HG03342 (cell line): ENCODE measurements at regions not wholly inside any gene's neighbourhood (a gene's known extent, or its start where the extent isn't known, plus 50 kb on each side); places are given as distances from the start of the nearest gene placed in this dataset.

Source experiments
- ATAC-seq: cut with Tn5 transposase; IDR thresholded peaks from one replicate; pipeline ENCODE4 v1.9.1; 2021; ENCODE audit warnings: mild to moderate bottlenecking, moderate library complexity; ENCODE audit not compliant: unreplicated experiment

- no peak for ATAC-seq
Observed at GRCh38 chr12:97316321-97316720, 146.3 kb upstream of the RMST start.

- ATAC-seq = no peak
Observed at GRCh38 chr12:97321621-97322020, 141.0 kb upstream of the RMST start.

DNA sequence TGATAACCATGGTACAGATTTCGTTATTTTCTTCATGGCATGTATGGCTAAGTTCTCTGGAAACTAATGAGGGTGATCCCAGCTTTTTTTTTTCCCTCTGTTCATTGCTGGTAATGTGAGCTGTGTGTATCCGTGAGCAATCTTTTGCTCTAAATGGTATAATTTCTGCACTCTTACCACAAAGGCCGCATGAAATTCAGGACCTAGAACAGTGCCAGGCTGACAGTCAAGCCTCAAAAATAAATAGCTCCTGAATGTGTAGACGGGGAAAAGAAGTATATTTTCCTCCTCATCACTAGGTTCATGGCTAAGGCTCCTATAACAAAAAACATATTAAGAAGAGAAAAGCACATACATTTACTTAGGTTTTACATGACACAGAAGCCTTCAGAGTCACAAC is 140.2 kb upstream of the RMST start:
- no peak for ATAC-seq

DNA sequence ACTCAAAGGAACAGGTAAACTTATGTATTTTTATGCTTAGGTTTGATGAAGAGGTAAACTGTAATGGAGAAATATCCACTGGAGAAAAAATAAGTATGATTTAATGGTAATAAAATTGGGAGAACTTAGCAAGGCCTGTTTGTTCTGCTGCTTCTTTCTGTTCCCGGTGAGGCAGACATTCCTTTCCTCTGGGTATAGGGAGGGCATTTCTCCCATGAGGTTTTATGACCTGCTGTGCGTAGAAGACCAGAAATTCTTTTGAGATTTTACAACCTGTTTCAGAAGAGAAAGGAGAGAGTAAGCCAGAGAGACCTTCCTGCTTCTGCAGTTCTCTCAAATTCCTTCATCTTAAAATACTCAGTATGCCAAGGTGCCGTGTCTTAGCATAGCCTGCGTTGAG is 139.4 kb upstream of the RMST start:
- no peak for ATAC-seq

DNA sequence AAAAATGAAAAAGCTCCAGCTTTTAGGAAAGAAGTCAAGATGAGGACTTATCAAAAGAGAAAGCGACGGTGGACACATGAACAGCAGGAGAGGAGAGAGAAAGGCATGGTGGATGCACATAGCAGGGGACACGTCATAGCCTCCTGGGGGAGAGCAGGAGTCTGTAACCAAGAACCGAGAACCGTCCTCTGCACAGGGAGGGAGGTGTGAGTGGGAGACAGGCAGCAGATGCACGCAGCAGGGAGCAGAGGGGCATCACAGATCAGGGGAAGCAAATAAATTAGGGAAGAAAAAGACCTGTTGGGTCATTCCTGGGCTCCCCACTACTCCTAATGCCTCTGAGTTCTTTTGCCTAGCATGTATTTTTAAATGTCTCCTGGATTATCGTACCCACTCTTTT is 138.1 kb upstream of the RMST start:
- no peak for ATAC-seq

DNA sequence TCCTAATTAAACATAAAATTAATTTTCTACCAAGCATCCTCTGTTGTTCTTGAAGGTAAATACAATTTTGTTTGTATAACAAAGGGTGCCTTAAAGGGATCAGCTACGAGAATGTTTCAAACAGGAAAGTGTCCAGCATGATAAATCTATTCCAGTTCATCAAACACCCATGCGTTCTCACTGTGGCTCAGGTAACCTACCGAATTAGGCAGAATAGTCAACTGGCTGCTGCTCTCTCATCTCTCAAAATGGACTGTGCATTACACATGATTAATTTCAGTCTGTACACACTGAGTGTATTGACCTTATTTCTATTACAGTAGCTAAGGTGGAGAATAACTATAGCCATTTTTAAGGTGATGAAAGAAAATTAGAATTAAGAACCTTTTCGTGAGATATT is 127.5 kb upstream of the RMST start:
- ATAC-seq = no peak

DNA sequence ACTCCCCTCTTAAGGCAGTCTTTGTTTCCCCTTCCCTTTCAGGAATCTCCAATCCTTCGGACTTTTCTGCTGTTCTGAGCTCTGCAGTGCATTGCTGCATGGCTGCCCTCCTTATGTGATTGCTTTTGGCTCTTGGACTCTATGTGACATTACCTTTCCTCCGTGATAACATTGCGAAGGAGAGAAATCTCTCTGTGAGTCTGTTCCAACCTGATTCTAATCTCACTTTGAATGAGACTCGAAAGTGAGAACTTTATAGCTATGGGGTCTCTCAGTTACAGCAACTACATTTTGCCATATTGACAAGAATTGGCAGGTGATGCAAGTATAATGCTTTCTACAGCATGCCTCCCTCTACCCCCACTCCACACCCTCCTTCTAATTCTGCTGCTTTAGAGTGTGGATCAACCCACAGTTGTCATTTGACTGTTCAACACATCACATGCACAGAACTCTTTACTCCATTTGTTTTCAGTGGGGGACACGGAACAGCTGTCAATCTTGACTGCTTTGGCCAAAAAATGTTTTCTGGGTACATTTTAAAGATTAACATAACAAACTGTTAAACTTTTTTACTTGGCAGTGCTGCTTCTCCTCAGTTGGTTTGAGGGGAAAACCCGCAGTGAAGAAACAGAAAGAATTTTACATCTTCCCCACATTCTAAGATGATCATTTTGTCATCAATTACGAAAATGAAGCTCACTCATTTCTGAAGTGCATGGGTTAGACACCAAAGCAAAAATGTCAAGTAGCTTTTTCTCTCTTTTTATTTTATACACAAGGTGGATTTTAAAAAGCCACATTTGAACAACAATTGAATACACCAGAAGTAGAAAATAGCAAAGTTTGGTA is 125.5 kb upstream of the RMST start:
- no peak for ATAC-seq

DNA sequence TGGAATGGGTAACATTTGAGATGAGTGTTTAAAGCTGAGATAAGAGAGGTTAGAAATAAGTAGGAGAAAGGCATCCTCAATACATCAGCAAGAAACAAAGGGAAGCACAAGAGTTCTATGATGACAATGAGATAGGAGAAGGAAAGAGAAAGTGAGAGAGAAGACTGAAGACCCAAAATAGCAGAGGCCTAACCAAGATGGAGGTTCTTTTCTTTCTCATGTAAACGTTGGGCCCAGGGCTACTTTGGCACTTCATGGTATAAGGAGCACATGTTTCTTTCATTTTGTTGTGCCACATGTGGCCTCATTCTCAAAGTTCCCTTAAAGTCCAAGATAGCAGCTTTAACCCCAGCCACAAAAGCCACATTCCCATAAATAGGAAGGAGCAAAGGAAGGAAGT is 120.5 kb upstream of the RMST start:
- ATAC-seq = no peak

GRCh38 chr12:97347956-97348355 is 114.6 kb upstream of the RMST start:
- no peak for ATAC-seq

GRCh38 chr12:97358361-97358760 is 104.2 kb upstream of the RMST start:
- ATAC-seq = no peak

DNA sequence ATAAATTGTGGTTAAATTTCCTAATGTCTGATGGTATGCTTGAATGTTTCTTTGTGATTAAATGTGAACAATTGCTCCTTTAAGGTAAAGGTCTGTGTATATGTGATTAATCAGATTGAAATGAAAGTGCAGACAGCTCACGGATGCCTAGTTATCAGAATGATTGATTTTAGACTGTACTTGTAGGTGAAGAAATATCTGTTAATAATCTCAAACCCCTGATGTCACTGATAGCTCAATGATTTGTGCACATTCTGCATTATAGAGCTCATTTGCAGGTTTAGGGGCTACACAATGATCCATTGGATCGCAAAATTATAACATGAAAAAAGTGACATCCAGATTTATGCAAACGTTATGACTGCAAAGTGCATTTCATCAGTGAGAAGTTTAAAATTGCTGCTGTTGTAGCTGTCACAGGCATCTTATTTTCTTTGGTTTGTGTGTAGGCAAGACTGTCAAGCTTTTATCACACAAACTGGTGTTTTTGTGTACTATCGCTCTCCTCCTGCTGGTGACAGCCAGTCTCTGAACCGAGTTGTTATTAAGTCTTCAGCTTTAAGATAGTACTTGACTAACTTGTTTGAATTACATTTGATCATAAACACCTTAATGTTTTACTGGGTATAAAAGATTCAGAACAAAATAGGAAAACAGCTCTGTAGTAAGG is 103.4 kb upstream of the RMST start:
- no peak for ATAC-seq

GRCh38 chr12:97363693-97364092 is 98.9 kb upstream of the RMST start:
- ATAC-seq = no peak

DNA sequence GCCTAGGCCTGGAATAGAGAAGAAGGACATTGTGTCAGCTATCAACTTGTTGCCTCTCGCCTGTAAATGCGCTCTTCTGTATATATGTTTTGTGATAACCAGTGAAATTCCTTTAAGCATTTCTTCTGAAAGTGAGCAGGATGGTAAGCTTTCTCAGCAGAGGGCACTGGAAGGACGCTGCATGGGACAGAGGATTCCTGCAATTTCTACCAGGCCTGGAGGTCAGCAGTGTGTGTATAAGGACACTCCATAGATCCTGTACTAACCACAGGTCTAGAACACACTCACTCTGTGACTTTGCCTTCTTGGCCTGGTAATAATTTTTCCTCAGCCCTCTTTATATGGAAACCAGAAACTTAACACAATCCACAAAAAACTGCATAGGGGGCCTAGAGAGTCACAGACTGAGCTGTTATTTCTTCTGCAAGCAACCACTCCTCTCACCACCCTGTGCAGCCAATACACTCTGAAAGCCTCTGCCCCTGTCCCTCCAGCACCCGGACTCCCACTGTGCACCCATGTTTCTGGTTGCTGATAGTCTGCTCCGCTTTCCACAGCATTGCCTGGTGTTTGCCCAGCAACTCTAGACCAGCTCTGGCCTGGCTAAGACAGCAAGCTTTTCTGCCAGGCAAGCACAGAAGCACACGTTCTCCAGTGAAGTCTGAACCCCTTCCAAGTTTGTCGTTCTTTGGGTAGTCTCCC is 94.0 kb upstream of the RMST start:
- no peak for ATAC-seq

DNA sequence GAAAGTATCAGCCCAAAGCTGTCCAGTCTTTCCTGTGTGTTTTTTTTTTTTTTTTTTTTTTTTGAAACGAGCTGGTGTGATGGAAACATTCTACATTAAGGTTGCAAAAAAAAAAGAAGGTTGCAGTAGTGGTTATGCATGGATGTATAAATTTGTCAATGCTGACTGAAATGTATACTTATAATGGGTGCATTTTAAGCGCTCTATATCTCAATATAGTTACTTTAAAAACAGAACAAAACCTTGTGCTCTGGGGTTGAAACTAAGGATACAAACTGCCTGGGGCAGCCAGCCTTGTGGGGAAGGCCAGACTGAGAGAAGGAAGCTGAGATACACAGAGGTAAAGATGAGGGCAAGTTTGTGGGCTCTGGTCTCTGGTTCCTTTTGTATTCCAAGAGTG is 87.3 kb upstream of the RMST start:
- ATAC-seq = no peak

DNA sequence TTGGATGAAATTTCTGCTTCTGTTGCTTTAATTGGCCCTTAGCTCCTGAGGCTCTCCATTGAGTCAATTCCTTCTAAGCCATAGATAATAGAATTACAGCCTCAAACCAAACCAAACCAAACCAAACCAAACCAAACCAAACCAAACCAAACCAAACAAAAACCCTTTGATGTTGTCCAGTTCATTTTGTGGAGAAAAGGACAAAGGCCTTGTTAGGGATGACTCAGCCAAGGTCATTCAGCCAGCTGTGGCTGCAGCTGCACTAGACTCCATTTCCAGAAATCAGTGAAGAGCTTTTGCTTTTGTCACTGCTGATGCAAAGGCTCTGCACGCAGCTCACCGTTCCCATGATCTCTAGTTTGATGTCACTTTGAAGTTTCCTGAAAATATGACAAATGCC is 82.2 kb upstream of the RMST start:
- no peak for ATAC-seq

GRCh38 chr12:97385121-97385520 is 77.5 kb upstream of the RMST start:
- ATAC-seq = no peak

GRCh38 chr12:97386133-97386581 is 76.4 kb upstream of the RMST start:
- no peak for ATAC-seq

- ATAC-seq = no peak
Observed at GRCh38 chr12:97387844-97388243, 74.8 kb upstream of the RMST start.

DNA sequence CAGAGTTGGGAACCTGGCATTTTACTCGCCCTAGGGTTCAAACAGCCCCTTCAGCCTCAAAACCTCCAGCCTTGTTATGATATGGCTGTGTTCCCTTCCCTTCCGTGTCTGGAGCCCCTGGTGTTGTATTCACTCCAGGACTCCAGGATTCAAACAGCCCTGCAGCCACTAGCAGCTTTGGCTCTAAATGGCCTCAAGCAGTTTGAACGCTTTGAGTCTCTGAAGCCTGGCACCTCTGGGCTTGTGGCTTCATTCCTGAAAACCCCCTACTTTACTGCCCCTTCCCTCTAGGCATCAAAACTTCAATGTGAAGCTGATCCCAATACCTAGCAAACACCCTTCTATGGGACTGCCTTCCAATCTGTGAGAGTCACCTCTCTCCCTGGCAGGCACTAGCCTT is 67.9 kb upstream of the RMST start:
- no peak for ATAC-seq

- no peak for ATAC-seq
Observed at GRCh38 chr12:97397008-97397407, 65.6 kb upstream of the RMST start.

GRCh38 chr12:97398704-97399103 is 63.9 kb upstream of the RMST start:
- ATAC-seq = no peak

- ATAC-seq = no peak
Observed at GRCh38 chr12:97404093-97404492, 58.5 kb upstream of the RMST start.
